ENCODE measurements at regions not wholly inside any gene's neighbourhood (a gene's known extent, or its start where the extent isn't known, plus 50 kb on each side); places are given as distances from the start of the nearest gene placed in this dataset.

GRCh38 chr3:159803459-159803858 lies 185.2 kb upstream of the IL12A start:
- DNase-seq, result no peak

DNA sequence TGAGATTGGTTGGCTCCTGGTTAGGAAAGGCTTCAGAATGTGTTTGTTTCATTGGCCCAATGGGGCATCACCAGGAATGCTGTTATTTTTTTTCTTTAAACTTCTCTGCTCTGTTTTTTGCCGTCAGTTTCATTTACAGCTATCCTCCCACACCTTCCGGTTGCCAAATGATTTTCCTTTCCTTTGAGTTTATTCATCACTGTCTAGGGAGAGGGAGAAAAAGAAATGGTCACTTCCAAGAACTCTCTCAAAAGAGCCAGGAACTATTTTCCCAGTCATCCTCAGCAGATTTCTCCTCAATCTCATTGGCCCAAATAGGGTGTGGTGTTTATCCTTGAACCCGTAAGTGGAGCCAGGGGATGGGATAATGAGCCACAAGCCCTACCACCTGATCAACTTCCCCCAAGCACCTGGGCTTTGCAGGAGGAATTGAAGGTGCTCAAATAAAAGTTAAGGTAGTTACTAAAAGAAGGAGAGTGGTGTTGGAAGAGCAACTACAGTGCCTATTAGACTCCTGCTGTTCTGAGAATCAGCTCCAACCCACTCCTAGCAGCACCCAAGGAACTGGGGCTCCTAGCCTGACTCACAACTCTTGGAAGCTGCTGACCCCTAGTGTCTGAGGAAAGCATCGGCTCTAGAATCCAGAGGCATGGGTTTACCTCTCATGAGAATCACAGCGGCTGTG lies 183.8 kb upstream of the IL12A start:
- peak; percentile 37 for DNase-seq

GRCh38 chr3:159805411-159805772 lies 183.2 kb upstream of the IL12A start:
- DNase-seq, result no peak

GRCh38 chr3:159806412-159806811 lies 182.2 kb upstream of the IL12A start:
- DNase-seq, result no peak

- no peak for DNase-seq
Observed at GRCh38 chr3:159807137-159808040, 181.2 kb upstream of the IL12A start.

GRCh38 chr3:159813822-159814531 lies 174.7 kb upstream of the IL12A start:
- DNase-seq, result no peak

- no peak for DNase-seq
Observed at GRCh38 chr3:159816512-159816911, 172.1 kb upstream of the IL12A start.

DNA sequence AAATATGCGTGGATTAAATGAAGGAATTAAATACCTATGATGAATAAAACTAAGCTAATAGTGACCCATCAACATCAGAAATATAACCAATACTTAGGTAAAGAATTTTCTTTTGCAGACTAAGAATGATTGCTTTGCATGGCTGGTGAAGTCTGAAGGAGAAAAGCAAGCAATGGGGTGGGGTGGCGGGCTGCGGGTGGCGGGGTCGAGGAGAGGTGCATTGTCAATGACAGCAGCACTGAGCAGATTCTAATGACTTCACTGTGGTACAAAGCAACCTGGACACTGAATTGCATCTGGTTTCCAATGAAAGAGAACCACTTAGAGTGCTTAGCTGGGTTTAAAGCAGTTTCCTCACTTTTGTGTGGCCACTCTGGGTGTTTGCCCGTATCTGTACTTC lies 171.5 kb upstream of the IL12A start:
- DNase-seq, result no peak

DNA sequence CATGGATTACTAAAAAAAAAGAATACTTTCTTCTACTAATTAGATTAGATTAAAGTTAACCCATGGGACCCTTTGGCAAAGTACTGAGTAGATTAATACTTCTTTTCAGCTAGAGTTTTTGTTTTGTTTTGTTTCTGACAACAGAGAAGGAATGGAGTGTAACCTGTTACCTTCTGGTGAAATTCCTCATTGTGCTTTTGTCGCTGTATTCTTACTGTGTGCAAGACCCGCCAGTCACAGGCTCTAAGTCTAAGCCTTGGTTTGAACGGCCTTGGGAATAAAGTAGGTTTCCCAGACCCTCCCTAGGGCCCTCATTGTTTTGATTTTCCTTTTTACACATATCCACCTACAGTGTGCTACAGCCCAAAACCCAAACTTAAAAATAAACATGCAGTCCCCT lies 171.1 kb upstream of the IL12A start:
- no peak for DNase-seq

DNA sequence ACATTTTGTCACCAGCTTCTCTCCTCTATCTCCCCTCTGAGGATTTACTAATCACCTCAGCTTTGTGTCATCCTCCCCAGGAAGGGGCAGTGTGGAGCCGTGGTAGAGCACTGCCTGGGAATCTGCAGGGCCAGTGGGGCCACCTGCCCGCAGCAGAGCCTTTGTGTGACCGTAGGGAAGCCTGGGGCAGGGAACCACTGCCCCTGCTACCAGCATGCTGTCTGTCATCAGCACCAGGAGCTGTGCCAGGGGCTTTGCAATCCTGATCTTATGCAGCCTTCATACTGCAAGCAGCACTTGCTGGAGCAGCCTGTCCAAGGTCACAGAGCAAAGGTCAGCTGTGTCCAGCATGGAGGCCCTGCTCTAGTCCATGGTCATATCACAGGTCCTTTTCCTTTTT lies 170.2 kb upstream of the IL12A start:
- no peak for DNase-seq

GRCh38 chr3:159818997-159819500 lies 169.6 kb upstream of the IL12A start:
- no peak for DNase-seq

GRCh38 chr3:159819676-159820075 lies 169.0 kb upstream of the IL12A start:
- no peak for DNase-seq

- DNase-seq, result no peak
Observed at GRCh38 chr3:159821110-159821509, 167.5 kb upstream of the IL12A start.

DNA sequence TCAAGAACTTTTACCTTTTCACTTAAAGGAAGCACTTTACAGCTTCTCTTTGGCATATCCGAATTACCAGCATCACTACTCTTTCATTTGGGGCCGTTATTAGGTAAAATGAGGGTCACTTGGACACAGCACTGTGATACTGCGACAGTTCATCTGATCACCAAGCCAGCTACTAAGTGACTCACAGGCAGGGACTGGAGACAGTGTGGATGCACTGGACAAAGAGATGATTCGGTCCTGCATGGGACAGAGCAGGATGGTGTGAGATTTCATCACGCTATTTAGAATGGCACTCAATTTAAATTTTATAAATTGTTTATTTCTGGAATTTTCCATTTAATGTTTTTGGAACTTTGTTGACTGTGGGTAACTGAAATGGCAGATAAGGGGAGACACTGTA lies 166.9 kb upstream of the IL12A start:
- DNase-seq, result no peak

GRCh38 chr3:159823780-159824179 lies 164.9 kb upstream of the IL12A start:
- no peak for DNase-seq

DNA sequence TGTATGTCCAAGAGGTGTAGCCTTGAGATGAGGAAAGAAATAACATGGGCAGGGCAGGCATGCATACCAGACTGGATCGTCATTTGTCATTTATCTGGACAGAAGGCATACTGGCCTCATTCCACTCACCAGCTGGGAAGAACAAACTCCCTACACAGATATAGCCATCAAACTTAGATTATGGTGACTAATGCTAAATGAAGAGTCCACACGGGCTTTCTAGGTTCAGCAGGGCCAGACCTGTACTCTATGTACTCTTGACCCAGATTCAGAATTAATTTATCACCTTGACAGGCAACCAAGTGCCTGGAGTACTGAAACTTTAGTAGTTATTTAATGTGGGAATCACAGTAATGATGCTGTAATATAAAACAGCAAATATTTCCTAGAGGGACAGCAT lies 164.3 kb upstream of the IL12A start:
- DNase-seq, result no peak

DNA sequence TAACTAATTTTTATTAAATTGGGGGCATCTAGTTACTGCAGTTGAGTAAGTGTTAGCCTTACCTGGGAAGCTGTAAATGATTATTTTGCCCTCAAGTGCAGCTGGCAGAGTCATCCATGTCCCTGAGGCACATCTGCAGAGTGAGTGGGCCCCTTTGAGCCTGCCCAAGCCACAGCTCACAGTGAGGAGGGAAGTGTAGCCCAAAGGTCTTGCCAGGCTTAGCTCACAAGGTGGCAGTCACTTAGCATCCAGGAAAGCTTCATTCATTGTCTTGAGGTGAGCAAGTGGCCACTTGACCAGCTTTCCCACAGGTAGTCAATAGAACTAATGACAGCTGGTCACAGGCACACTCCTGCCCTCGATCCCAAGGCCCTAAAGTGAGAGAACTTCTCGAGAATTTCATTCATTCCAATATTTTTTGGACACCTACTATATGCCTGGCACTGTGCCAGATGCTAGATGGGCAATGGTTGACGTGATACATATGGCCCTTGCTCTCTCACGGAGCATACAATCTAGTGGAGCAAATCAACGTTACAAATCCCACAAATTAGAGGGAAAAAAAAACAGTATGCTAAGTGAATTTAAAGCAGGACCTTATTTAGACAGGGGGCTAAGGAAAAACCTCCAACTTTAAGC lies 163.3 kb upstream of the IL12A start:
- no peak for DNase-seq

DNA sequence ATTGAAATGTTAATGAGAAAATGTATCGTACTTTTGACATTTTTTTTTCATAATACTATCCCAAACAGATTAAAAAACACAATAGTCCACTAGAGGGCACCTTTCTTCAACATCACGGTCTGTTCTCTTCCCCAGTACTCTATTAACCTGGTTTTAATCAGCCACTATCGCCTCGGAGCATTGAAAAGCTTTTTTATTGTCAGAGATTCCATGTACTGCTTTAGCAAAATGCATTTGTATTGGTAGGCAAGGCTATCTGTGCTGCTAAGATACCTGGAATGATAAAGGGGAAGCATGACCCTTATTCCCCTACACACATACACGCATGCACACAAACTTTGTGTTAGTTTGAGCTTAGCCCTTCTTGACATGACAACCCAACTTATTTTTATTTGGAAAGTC lies 160.1 kb upstream of the IL12A start:
- no peak for DNase-seq

- no peak for DNase-seq
Observed at GRCh38 chr3:159829056-159829455, 159.6 kb upstream of the IL12A start.

DNA sequence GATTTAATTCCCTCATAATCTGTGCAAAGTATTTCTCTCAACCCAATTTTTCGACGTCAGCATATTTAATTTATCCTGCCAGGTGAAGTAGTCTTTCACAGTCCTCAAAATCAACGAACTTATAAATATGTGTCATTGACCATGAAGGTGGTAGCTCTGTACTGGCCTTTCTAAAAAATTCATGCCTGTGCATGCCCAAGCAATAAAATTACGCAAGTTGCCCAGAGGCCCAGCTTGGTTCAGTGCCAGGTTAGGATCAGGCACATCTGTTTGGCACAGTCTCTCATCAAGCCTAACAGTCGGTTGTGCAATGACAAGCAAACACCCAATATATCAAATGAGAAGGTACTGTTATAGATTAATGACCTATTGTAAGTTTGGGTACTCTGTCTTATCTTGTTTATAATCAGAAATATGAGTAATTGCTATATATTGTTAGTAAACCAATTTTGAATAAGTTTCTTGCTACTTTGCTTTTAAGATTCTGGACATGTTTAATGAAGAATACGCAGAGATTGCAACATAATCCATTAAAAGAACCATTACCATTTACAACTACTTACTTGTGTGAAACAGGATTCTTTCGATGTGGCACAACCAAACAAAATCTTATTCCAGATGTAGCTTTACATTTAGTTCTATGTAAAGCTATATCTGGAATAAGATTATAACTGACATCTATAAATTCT lies 159.0 kb upstream of the IL12A start:
- DNase-seq, result no peak

- no peak for DNase-seq
Observed at GRCh38 chr3:159830523-159831154, 158.0 kb upstream of the IL12A start.

DNA sequence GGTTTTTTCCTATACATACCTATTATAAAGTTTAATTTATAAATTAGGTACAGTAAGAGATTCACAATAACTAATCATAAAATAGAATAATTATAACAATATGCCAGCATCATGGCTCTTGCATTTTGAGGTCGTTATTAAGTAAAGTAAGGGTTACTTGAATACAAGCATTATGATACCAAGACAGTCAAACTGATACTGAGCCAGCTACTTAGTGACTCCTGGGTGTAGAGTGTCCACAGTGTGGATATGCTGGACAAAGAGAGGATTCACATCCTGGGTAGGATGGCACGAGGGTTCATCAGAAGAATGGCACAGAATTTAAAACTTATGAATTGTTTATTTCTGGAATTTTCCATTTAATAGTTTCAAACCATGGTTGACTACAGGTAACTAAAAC lies 157.2 kb upstream of the IL12A start:
- DNase-seq, result no peak
